Skeletal muscle cell (primary cell): ENCODE measurements at regions not wholly inside any gene's neighbourhood (a gene's known extent, or its start where the extent isn't known, plus 50 kb on each side); places are given as distances from the start of the nearest gene placed in this dataset.
"Not testable (repeated sequence)": the region's sequence is repeated elsewhere in the genome, so short reads cannot be mapped to it uniquely, and the experiment has no call there.

Experiments used
- DNase-seq: peaks from one replicate; pipeline ENCODE4 v3.0.0-alpha.2; 2010; ENCODE audit warnings: low read depth
- H3K4me3 ChIP-seq: 2 replicates; pipeline ENCODE4 v1.5.1; 2011; ENCODE audit warnings: low read depth, mild to moderate bottlenecking, control low read depth, low read length, moderate library complexity

DNA sequence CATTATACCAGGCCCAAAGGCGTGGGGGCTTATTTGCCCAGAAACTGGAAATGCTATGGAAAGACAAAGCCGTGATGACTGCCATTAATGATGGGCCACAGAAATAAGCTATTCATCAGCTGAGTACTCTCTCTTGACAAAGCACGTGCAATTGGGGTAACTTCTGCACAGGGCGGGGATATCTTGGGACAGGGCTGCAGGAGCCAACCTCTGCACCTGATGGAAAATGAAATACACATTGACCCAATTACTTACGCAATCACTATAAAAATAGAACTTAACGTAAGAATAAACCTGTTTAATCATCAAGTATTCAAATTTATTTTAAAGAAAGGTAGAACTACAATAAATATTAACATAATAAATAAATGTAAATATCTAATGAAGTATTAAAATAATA is 180.1 kb upstream of the NTF3 start:
- H3K4me3 ChIP-seq: no peak overlapping the region
- no peak for DNase-seq

DNA sequence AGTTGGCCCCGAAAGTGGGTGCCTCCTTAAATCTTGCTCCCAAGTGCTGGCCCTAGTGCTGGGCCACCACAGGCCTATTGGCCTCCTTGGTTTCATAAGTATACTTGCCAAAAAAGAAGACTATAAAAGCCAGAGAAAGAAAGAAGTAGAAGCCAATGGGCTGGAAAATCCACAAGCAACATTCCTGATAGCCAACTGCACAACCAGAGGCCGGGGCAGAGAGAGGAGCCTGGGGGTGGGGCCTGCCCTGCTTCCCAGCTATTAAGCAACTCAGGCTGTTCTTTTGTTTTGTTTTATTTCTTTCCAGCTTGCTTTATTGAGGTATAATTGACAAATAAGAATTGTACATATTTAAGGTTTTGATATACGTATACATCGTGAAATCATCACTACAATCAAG is 177.2 kb upstream of the NTF3 start:
- DNase-seq: no peak
- H3K4me3 ChIP-seq: no peak overlapping the region

DNA sequence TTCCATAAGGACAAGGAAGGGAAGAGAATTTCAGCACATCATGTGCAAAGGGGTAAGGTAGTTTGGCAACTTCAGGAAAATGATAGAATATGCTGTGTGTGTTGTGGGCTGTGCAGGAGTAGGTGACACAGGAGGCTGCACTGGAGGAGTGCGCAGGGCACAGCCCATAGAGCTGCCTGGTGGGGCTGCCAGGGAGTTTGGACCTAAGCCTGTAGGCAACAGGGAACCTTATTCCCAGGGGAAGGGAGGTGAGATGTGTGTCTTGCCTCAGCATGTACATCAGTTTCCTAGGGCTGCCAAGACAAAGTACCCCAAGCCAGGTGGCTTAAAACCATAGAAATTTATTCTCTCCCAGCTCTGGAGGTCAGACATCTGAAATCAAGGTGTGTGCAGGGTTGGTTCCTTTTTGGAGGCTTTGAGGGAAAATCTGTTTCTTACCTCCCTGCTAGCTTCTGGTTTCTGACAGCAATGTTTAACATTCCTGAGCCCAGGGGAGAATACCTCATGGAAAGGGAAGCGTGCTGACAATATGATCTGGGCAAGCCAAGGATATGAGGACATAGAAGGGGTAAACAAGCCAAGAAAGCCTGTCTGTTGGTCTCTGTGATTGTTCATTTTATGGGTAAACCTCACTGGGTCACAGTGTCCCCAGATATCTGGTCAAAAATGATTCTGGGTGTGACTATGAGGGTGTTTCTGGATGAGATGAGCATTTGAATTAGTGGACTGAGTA is 174.0 kb upstream of the NTF3 start:
- DNase-seq: no peak
- H3K4me3 ChIP-seq: no peak overlapping the region

DNA sequence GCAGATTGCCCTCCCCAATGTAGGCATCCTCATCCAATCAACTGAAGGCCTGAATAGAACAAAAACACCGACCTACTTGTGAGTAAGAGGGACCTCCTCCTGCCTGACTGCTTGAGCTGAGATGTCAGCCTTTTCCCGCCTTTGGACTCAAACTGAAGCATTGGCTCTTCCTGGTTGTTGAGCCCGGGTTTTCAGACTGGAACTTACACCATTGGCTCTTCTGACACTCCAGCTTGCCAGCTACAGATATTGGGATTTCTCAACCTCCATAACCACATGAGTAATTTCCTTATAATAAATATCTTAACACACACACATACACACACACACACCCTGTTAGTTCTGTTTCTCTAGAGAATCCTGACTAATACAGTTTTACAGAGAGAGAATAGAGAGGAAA is 173.4 kb upstream of the NTF3 start:
- no peak overlapping the region for H3K4me3 ChIP-seq
- DNase-seq: peak; percentile 4

DNA sequence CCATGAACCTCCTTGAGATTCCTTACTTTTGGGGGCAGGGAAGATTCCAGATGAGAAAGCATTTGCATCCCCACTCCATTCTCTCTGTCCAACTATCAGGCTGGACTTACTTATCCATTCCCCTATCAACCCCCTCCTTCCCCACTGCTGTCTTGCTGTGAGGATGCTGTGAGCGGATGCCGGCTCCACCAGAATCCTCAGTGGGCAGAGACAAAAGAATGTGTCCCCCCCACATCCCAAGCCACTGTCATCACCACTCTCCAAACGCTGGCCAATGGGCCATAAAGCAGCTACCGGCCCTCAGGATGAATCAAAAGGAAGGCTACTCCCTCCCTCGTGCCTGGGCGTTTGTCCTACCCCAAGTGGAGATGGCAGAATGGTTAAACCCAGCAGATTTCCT is 173.0 kb upstream of the NTF3 start:
- DNase-seq: no peak
- no peak overlapping the region for H3K4me3 ChIP-seq

DNA sequence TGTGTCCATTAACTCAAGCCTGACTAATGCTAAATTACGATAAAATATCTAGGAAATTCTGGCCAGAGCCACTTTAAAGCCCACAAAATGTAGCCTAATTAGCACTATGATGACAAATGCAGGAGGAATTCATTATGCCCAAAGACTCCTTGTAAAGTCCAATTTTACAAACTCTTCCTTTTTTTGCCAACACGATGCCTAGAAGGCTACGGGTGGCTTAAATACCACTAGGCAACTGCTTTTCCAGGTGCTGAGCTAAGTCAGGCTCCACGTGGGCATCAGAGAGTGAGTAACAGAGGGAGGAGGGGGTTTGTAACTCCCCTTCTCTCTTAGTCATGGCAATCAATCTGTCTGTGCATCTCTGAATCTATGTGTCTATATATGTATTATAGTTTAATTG is 172.4 kb upstream of the NTF3 start:
- no peak overlapping the region for H3K4me3 ChIP-seq
- no peak for DNase-seq

DNA sequence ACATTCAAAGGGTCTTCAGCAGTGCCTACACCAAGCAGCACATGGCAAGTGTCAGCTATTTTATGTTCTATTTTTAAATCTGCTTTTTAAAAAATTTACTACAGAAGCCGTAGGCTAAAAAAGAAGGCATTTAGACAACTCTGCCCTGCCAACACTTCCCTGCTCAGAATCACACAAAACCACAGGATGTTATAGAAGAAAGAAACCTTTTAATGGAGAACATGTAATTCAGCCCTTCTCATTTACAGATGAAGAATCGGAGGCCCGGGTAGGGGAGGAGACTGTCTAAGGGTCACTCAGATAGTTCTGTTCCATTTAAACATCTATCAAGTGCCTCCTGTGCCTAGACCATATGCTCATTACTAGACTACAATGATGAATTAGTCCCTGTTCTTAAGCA is 171.8 kb upstream of the NTF3 start:
- H3K4me3 ChIP-seq: no peak overlapping the region
- DNase-seq: no peak

DNA sequence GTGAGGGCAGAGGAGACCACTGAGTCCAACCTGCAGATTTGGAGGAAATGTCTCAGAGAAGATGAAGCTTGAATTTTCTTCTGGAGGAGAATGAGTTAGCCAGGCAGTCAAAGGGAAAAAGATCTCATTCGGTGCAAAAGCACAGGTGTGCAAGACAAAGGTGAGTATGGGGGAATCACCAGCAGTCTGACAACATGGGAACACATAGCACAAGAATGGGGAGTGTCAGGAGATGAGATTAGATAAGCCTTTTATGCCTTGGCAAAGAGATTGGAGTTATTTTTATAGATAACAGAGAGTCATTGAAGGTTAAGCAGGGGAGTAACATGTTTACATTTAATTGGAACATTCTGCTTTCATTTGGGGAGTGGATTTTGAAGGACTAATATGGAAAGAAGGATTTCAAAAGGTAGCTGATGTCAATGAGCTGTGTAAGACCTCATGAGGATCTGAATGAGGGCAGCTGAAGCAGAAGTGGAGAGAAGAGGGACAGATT is 171.3 kb upstream of the NTF3 start:
- H3K4me3 ChIP-seq: no peak overlapping the region
- DNase-seq: no peak

DNA sequence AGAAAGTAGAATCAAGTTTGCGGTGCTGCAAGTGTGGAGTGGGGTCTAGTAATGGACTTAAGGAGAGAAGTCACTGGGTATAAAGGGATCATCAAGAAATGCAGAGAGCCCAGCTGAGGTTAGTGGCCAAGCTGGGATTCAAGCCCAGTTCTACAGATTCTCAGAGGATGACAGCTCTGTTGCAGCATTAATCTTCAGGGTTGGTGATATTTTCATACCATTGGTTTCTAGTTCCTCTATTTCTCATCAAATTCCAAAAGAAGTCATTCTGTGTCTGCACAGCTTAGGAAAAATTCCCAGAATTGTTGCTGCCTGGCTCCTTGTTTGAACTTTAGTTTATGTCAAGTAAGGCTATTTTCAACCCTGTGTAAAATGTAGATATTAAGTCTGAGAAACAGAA is 169.5 kb upstream of the NTF3 start:
- DNase-seq: no peak
- H3K4me3 ChIP-seq: no peak overlapping the region

DNA sequence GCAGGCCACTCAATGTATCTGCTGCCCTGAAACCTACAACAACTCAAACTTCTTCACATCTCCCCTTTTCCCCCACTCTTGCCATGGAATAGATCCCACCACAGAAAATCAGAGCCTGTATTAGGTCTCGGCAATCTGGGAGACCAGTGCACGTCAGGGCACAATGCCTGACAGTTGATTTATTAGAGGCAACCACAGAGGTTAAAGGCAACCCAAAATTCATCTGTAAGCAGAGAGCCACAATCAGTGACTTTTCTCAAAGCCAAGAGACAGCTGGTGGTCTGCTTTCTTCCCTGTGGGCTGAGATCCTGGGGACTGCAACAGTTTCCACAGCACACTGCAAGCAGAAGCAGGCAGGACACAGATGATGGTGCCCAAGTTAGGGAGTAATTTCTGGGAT is 169.0 kb upstream of the NTF3 start:
- no peak for DNase-seq
- no peak overlapping the region for H3K4me3 ChIP-seq

DNA sequence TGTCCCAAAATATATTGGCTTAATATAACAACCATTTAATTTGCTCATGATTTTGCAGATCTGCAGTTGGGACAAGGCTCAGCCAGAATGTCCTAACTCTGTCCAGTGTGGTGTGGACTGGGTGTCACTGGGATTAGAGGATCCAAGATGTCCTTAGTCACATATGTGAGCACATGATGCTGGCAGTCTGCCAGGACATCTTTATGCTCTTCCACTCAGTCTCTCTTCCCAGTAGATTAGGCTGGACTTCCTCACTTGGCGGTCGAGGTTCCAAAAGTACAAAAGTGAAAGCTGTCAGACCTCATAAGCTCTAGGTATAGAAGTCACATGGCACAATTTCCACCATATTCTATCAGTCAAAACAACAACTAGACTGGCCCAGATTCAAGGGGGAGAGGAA is 167.9 kb upstream of the NTF3 start:
- H3K4me3 ChIP-seq: no peak overlapping the region
- no peak for DNase-seq

DNA sequence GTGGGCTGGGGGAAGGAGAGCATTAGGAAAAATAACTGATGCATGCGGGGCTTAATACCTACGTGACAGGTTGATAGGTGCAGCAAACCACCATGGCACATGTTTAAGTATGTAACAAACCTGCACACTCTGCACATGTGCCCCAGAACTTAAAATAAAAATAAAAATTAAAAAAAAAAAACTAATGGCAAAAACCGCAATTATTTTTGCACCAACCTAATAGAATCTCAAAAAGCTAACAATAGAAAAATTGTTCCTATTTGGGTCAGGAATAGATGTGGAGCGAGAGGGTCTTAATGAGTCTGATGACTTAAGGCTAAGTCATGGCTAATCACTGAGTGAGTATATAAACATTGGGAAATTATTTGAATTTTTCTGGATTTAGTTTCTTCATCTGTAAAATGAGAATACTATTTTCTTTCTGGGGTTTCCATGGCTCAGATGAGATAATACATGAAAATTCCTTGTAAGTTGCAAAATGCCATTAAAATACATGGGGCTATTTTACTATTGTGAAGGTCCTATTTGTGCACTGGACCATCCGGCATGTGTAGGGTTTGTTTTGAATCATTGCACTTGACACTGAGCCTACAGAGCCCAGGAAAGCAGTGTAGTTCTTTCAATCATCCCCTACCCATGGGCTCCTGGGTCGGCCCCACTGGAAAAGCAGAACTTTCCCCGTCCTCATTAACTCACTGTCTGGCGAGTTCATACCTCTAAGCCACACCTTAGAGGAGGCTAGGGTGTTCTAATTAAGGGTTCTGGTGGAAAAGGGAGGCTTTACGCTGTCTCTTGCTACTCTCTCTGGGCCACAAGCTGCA is 164.1 kb upstream of the NTF3 start:
- H3K4me3 ChIP-seq: no peak overlapping the region
- DNase-seq: no peak

DNA sequence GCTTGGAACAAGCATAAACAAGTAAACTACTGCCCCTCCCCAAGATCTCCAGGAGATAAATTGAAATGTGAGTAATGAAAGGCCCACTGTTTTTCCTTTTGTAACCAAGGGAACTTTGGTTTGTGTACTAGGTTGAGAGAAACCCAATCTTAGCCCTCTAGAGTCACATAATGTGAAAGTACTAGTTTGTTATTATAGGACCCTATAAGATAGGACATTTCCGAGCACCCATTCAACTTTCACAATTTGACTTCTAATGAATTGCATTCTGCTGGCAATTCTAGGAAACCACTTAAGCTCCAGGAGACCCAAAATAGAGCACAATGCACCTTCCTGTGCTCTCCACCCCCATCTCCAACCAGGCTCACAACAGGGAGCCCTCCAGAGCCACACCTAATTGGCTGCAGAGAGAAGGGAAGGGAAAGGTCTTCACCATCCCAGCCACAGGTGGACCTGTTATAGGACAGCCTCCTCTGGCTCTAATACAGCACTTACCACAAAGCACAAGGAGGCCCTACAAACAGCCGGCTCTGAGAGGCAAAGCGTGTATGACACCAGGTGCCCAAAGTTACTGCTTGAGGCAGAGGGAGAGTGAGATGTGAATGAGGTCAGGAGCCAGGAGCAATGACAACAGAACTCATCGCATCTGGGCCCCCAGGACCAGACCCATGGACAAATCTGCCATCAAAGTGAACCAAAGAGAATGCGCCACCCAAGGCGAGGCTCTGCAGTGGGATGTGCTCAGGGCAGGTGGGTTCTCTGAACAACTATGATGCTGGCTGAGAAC is 163.3 kb upstream of the NTF3 start:
- DNase-seq: no peak
- no peak overlapping the region for H3K4me3 ChIP-seq

DNA sequence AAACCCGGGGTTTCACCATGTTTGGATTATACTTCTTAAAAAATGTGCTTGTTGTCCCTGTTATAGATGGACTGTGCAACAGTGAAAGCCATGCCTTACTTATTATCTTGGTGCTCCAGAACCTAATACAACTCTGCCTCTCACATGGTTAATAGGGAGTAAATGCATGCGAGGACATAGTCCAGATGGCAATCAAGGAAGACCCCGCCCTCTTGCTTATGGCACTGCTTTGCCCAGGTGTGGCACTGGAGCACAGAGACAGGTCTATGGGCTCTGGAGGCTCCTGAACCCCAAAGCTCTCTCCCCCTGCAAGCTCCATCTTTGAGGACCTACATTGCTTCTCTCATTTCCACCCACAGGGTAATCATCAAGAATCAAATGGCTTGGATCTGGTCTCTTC is 162.1 kb upstream of the NTF3 start:
- no peak for DNase-seq
- H3K4me3 ChIP-seq: no peak overlapping the region

DNA sequence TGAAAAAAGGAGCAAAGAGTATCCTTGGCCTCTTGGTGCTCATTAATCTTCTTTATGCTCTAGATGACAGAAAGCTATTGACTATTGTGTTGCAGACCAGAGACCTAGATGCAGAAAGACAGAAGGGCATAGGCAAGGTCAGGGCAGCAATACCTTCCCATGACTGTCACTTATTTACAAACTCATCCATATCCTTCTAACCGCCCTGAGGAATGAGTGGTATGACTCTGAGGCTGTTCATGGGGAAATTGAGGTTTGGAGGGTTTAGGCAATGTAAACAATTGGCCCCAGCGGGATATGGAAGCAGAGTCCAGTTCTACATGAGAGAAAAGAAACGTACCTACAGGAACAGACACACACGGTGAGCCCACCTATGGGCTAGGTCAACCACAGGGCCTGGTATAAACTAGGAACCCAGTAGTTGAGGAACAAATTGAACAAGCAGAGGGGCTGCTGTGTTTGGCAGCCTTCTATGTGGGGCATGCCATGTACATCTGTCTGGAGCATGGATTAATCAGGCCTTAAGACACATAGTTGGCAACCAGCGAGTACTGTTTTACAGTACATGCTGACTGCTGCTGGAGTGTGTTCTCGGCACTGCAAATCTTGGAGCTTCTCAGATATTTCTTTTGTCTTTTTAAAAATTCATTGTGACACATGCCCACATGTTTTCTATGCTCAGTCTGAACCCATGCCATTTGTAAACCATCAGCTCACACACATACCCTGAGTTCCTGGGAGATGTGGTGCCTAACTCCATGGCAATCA is 159.7 kb upstream of the NTF3 start:
- no peak for DNase-seq

DNA sequence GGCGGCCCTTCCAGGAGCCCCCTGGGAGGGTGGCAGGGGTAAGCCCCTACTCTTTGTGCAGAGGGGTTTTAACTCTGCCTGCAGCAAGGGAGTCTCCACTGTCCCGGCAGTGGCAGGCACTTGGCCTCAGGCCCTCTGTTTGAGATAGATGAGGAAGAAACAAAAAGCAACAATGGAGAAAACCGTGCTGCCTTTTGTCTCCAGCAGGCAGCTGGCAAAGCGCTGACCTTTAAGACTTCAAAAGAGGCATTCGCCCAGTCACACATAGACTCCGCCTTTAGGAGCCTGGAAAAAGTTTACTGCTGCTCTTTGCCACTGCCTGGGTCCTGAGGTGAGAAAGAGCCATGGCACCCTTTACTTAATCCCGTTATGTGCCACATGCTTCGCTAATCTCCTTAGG is 158.2 kb upstream of the NTF3 start:
- no peak overlapping the region for H3K4me3 ChIP-seq
- DNase-seq: no peak

More for the DNA sequence above, 159.7 kb upstream of the NTF3 start:
- H3K4me3 ChIP-seq: no peak overlapping the region

DNA sequence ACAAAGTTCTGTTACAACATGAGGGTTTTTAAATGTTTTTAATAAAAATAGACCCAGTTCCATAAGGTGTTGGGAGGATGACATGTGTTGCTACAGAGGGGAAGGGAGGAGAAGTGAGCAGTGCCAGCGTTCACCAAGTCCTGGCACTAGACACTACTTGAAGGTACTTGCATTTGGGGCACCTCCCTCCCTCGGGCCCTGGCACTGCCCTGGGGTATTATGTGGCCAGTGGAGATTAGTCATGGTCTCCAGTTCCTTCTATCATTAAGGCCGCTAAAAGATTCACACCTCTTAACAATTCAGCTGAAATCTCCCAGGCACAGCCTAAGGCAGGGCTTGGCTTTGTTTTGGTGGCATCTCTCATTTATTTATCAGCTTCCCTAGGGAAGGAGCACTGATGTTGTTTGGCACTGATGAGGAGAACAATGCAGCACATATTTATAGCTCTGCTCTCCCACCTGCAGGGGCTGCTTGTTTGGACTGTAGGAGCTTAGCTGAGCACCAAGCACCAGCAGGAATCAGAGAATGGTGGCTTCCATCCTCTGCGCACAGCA is 155.5 kb upstream of the NTF3 start:
- H3K4me3 ChIP-seq: no peak overlapping the region
- no peak for DNase-seq

DNA sequence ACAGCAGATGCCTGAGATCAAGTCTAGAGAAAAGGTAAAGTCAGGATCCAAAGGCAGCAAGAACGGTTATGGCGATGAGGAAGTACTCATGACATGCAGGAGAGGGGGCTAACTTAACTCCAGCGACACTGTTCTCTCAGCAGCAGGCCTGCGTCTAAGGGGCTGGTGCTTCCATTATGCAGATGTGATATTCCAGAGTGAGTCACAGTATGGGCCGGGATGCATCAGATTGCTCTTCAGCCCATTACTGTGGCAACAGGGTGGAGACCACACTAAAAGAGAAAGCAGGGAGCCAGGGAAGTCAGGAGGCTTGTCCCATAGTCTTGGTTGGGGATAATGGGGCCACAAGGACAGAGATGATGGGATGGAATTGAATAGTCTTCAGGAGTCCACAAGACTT is 151.8 kb upstream of the NTF3 start:
- no peak overlapping the region for H3K4me3 ChIP-seq
- DNase-seq: no peak

DNA sequence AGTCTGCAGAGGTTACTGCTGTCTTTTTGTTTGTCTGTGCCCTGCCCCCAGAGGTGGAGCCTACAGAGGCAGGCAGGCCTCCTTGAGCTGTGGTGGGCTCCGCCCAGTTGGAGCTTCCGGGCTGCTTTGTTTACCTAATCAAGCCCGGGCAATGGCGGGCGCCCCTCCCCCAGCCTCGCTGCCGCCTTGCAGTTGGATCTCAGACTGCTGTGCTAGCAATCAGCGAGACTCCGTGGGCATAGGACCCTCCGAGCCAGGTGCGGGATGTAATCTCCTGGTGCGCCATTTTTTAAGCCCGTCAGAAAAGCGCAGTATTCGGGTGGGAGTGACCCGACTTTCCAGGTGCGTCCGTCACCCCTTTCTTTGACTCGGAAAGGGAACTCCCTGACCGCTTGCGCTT is 141.5 kb upstream of the NTF3 start:
- DNase-seq: not testable (repeated sequence)

More for the DNA sequence above, 141.5 kb upstream of the NTF3 start:
- H3K4me3 ChIP-seq: not testable (repeated sequence)
